Endothelial cell of umbilical vein (primary cell): ENCODE measurements at regions not wholly inside any gene's neighbourhood (a gene's known extent, or its start where the extent isn't known, plus 50 kb on each side); places are given as distances from the start of the nearest gene placed in this dataset.
A peak's percentile ranks its signal among the peaks of the same experiment; 100 is the strongest.
"Not testable (repeated sequence)": the region's sequence is repeated elsewhere in the genome, so short reads cannot be mapped to it uniquely, and the experiment has no call there.

Source experiments
- BruUV-seq: library from RNA; stranded (reverse); fragments of 400-500 nt; replicated peaks from 2 replicates; lab custom pipeline; 2021; lab: Mats Ljungman, UMichigan
- CTCF ChIA-PET: fragments of 300-600, 350-600 bp; sonication (Branson Sonifier 250); formaldehyde crosslinking; loops from one replicate; lab custom pipeline; 2021; ENCODE audit warnings: antibody characterized with exemption, inconsistent platforms; lab: Charles Lee
- POLR2A ChIA-PET: fragments of 300-600, 350-600 bp; sonication (Branson Sonifier 250); formaldehyde crosslinking; loops from one replicate; lab custom pipeline; 2021; ENCODE audit warnings: antibody characterized with exemption, inconsistent platforms; lab: Charles Lee
- DNase-seq: peaks from one replicate; pipeline ENCODE4 v3.0.0-alpha.2; 2011; ENCODE audit warnings: low read depth, low spot score
- FAIRE-seq: peaks from 2 replicates; lab custom pipeline; 2011; peaks lifted over from hg19 to GRCh38; lab: Jason Lieb, UNC
- H2AFZ ChIP-seq: 2 replicates; pipeline ENCODE4 v1.6.0; 2012; ENCODE audit warnings: low read depth, low read length, control low read depth, inconsistent platforms
- H3K27ac ChIP-seq: 2 replicates; pipeline ENCODE4 v1.5.1; 2011; ENCODE audit warnings: low read depth, mild to moderate bottlenecking, control low read depth, low read length, moderate library complexity; ENCODE audit not compliant: insufficient read depth
- H3K27me3 ChIP-seq, 2 experiments: 2 replicates each; pipeline versions ENCODE4 v1.6.0 to v1.6.1; 2011; ENCODE audit warnings: low read length in 2 of 2, mixed read lengths in 1 of 2; ENCODE audit not compliant: control insufficient read depth in 2 of 2, insufficient read depth in 2 of 2
- H3K36me3 ChIP-seq, 2 experiments: 2 replicates in 1 of 2; 3 replicates in 1 of 2; pipeline ENCODE4 v1.5.1; 2011; ENCODE audit warnings: low read length in 2 of 2, mild to moderate bottlenecking in 1 of 2, moderate library complexity in 1 of 2; ENCODE audit not compliant: control insufficient read depth in 2 of 2, insufficient read depth in 2 of 2; ENCODE audit errors: extremely low read depth in 1 of 2
- H3K4me1 ChIP-seq: 3 replicates; pipeline ENCODE4 v1.5.1; 2011; ENCODE audit warnings: mild to moderate bottlenecking, low read length; ENCODE audit not compliant: control insufficient read depth, insufficient read depth; ENCODE audit errors: extremely low read depth
- H3K4me2 ChIP-seq: 2 replicates; pipeline ENCODE4 v1.6.1; 2011; ENCODE audit warnings: low read length, control low read depth, mixed read lengths; ENCODE audit not compliant: insufficient read depth
- H3K4me3 ChIP-seq, 3 experiments: fragments of 200-600 bp in 1 of 3; sonication (generic), shearing (Covaris generic) in 1 of 3; replicated peaks in 1 of 3; 2 replicates each; pipeline ENCODE4 v1.5.1; 2011 to 2016; ENCODE audit warnings: control low read depth in 3 of 3, low read length in 3 of 3, mild to moderate bottlenecking in 2 of 3, inconsistent platforms in 1 of 3, low read depth in 1 of 3, moderate library complexity in 1 of 3; ENCODE audit not compliant: insufficient read depth in 1 of 3
- H3K79me2 ChIP-seq: 2 replicates; pipeline ENCODE4 v1.6.0; 2012; ENCODE audit warnings: low read length, inconsistent platforms; ENCODE audit not compliant: control insufficient read depth, insufficient read depth
- H3K9ac ChIP-seq: replicated peaks from 2 replicates; pipeline ENCODE3; 2011; ENCODE audit warnings: low read length, control low read depth; ENCODE audit not compliant: insufficient read depth; ENCODE audit errors: extremely low read depth
- H3K9me1 ChIP-seq: replicated peaks from 3 replicates; pipeline ENCODE4 v1.6.0; 2011; ENCODE audit warnings: mild to moderate bottlenecking, low read length; ENCODE audit not compliant: control insufficient read depth, insufficient read depth; ENCODE audit errors: extremely low read depth
- H3K9me3 ChIP-seq: replicated peaks from 2 replicates; pipeline ENCODE4 v1.5.1; 2012; ENCODE audit warnings: low read length, inconsistent platforms; ENCODE audit not compliant: control insufficient read depth, insufficient read depth
- H4K20me1 ChIP-seq: replicated peaks from 2 replicates; pipeline ENCODE3; 2011; ENCODE audit warnings: mild to moderate bottlenecking, low read length; ENCODE audit not compliant: control insufficient read depth, insufficient read depth; ENCODE audit errors: extremely low read depth
- EZH2 ChIP-seq: IDR thresholded peaks from 2 replicates; pipeline ENCODE4 v1.6.1; 2012; ENCODE audit warnings: borderline replicate concordance, low read depth, mild to moderate bottlenecking, moderate library complexity, low read length, inconsistent platforms; ENCODE audit not compliant: severe bottlenecking
- FOS ChIP-seq: IDR thresholded peaks from 2 replicates; pipeline ENCODE4 v1.6.1; 2011; ENCODE audit warnings: mild to moderate bottlenecking, low read length, moderate library complexity, borderline replicate concordance; ENCODE audit not compliant: insufficient read depth
- GATA2 ChIP-seq: IDR thresholded peaks from 2 replicates; pipeline ENCODE4 v1.7.0; 2011; ENCODE audit warnings: low read depth, mild to moderate bottlenecking, moderate library complexity, mixed read lengths, low read length; ENCODE audit not compliant: insufficient read length, insufficient read depth
- JUN ChIP-seq: IDR thresholded peaks from 2 replicates; pipeline ENCODE4 v1.6.1; 2011; ENCODE audit warnings: borderline replicate concordance, low read depth; ENCODE audit not compliant: insufficient read length, insufficient read depth
- MYC ChIP-seq: IDR thresholded peaks from one replicate; pipeline ENCODE4 v1.6.1; 2011; ENCODE audit warnings: mild to moderate bottlenecking, low read depth, low read length
- POLR2A ChIP-seq: IDR thresholded peaks from 2 replicates; pipeline ENCODE4 v1.6.1; 2012; ENCODE audit warnings: low read depth, mild to moderate bottlenecking, control low read depth, low read length
- POLR2AphosphoS5 ChIP-seq: IDR thresholded peaks from 2 replicates; pipeline ENCODE4 v1.6.1; 2012; ENCODE audit warnings: low read depth, mild to moderate bottlenecking, control low read depth, low read length, moderate library complexity; ENCODE audit not compliant: insufficient read depth
- dilution Hi-C: fragments of 300-500 bp; cut with MboI; formaldehyde crosslinking; loops from one replicate; pipeline ENCODE4 v1.15.0; 2019; ENCODE audit warnings: low sequenced_read_pairs; ENCODE audit not compliant: extremely low pct_ligation_motif_present
- intact Hi-C: fragments of 100-400 bp; cut with micrococcal nuclease; formaldehyde crosslinking; loops from one replicate; pipeline ENCODE4 v1.10.0; 2022
- TF ChIP-seq, protein P1 (sequence below): IDR thresholded peaks from 2 replicates; pipeline ENCODE4 v1.6.1; 2011; ENCODE audit not compliant: insufficient read depth, insufficient read length
- TF ChIP-seq, protein P2 (sequence below), 2 donors: IDR thresholded peaks; 1 replicate in 1 of 2; 2 replicates in 1 of 2; pipeline ENCODE4 v1.5.1; 2011; ENCODE audit warnings: low read length in 2 of 2, mild to moderate bottlenecking in 2 of 2, moderate library complexity in 2 of 2, control low read depth in 1 of 2, inconsistent platforms in 1 of 2, low read depth in 1 of 2; ENCODE audit not compliant: insufficient read depth in 1 of 2; ENCODE audit errors: extremely low read depth in 1 of 2

- no peaks in the 10 kb centered on the region for H3K9me1 ChIP-seq
- H3K9me3 ChIP-seq, result no peaks in the 10 kb centered on the region
- no TSS peak for BruUV-seq
- no peak for FAIRE-seq
- no peak overlapping the region for H3K4me3 ChIP-seq
- ChIA-PET CTCF (interaction anchor here (0.6 to 1.3 kb wide), 3 partner anchors 9 to 24 kb away, joined by 3 to 4 read pairs (median 3); no protein-coding TSS in a partner anchor), POLR2A (no interaction called here)
- intact Hi-C loops, result no loop called here
- no peaks in the 10 kb centered on the region for H3K27me3 ChIP-seq
- H2AFZ ChIP-seq, result no peak overlapping the region
- TF ChIP-seq POLR2A, result no peak
- no peak for TF ChIP-seq JUN
- TF ChIP-seq, protein P1, sequence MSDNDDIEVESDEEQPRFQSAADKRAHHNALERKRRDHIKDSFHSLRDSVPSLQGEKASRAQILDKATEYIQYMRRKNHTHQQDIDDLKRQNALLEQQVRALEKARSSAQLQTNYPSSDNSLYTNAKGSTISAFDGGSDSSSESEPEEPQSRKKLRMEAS, result no peak
- TF ChIP-seq MYC, result no peak
- no peak for TF ChIP-seq FOS
- TF ChIP-seq EZH2, result no peak
- H3K27ac ChIP-seq, result no peak overlapping the region
- H3K4me1 ChIP-seq, result no peaks in the 10 kb centered on the region
- H4K20me1 ChIP-seq, result no peaks in the 10 kb centered on the region
- H3K4me2 ChIP-seq, result no peak overlapping the region
- dilution Hi-C loops, result no loop called here
- H3K79me2 ChIP-seq, result no peaks in the 10 kb centered on the region
- no peak overlapping the region for H3K9ac ChIP-seq
- no peak for DNase-seq
- H3K36me3 ChIP-seq, result no peaks in the 10 kb centered on the region
Measured at GRCh38 chr13:39835253-39835652, 179.8 kb downstream of the COG6 start.

DNA sequence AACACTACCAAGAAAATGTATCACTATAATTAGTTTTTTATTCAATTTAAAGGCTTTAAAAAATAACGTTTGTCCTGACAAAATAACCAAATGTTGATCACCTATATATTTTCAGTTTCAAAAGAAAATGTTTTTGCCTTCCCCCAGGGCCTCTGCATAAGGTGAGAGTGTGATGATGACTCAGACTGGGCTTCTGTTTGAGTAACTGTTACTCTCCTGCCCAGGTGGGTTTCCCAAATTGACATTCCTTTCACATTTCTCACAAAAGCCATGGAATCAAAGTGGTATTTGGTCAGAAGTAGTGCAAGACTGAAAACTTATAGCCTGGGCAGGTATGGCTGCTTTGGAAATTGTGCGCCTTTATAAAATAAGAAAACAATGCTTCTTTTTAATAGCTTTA, 180.6 kb downstream of the COG6 start:
- Histone ChIP-seq H3K9me3 (no peaks in the 10 kb centered on the region), H4K20me1 (no peaks in the 10 kb centered on the region), H3K4me2 (no peak overlapping the region), H3K9me1 (no peaks in the 10 kb centered on the region), H3K27ac (no peak overlapping the region), H3K79me2 (no peaks in the 10 kb centered on the region), H2AFZ (no peak overlapping the region), H3K4me3 (no peak overlapping the region), H3K36me3 (no peaks in the 10 kb centered on the region), H3K4me1 (no peaks in the 10 kb centered on the region), H3K27me3 (no peaks in the 10 kb centered on the region), H3K9ac (no peak overlapping the region)
- intact Hi-C loops, result no loop called here
- BruUV-seq, result no TSS peak
- POLR2A ChIA-PET, result no interaction called here
- dilution Hi-C loops, result no loop called here
- no peak for TF ChIP-seq POLR2AphosphoS5
- TF ChIP-seq, protein P1, result no peak
- no peak for TF ChIP-seq MYC
- TF ChIP-seq, protein P2, sequence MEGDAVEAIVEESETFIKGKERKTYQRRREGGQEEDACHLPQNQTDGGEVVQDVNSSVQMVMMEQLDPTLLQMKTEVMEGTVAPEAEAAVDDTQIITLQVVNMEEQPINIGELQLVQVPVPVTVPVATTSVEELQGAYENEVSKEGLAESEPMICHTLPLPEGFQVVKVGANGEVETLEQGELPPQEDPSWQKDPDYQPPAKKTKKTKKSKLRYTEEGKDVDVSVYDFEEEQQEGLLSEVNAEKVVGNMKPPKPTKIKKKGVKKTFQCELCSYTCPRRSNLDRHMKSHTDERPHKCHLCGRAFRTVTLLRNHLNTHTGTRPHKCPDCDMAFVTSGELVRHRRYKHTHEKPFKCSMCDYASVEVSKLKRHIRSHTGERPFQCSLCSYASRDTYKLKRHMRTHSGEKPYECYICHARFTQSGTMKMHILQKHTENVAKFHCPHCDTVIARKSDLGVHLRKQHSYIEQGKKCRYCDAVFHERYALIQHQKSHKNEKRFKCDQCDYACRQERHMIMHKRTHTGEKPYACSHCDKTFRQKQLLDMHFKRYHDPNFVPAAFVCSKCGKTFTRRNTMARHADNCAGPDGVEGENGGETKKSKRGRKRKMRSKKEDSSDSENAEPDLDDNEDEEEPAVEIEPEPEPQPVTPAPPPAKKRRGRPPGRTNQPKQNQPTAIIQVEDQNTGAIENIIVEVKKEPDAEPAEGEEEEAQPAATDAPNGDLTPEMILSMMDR (IDR thresholded peaks at IDR 0.05; ENCODE audit: extremely low read depth in 1 of 2, insufficient read depth in 1 of 2, low read depth in 1 of 2, low read length in 2 of 2), result no peak
- no peak for TF ChIP-seq GATA2
- no peak for TF ChIP-seq FOS
- no peak for TF ChIP-seq POLR2A
- TF ChIP-seq EZH2, result no peak
- TF ChIP-seq JUN, result no peak
- FAIRE-seq, result peak; percentile 4
- no peak for DNase-seq
- CTCF ChIA-PET, result no interaction called here

DNA sequence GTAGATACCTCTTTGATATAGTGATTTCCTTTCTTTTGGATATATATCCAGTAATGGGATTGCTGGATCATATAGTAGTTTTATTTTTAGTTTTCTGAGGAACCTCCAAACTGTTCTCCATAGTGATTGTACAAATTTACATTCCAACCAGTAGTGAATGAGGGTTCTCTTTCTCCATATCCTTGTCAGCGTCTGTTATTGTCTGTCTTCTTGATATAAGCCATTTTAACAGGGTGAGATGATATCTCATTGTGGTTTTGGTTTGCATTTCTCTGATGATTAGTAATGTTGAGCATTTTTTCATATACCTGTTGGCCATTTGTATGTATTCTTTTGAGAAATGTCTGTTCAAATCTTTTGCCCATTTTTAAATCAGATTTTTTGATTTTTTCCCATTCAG, 182.4 kb downstream of the COG6 start:
- CTCF ChIA-PET, result not testable (repeated sequence)

More for the DNA sequence above, 182.4 kb downstream of the COG6 start:
- H3K27ac ChIP-seq, H3K36me3 ChIP-seq, dilution Hi-C loops, intact Hi-C loops, POLR2A ChIA-PET, H3K27me3 ChIP-seq, H3K9ac ChIP-seq, DNase-seq, H3K4me2 ChIP-seq, BruUV-seq, FAIRE-seq, H3K4me1 ChIP-seq, H3K4me3 ChIP-seq, H3K9me3 ChIP-seq, H3K9me1 ChIP-seq, H4K20me1 ChIP-seq, H3K79me2 ChIP-seq, H2AFZ ChIP-seq: not testable (repeated sequence)
